GM23248 (cell line): ENCODE measurements at regions not wholly inside any gene's neighbourhood (a gene's known extent, or its start where the extent isn't known, plus 50 kb on each side); places are given as distances from the start of the nearest gene placed in this dataset.
A peak's percentile ranks its signal among the peaks of the same experiment; 100 is the strongest.

ENCODE experiments used
- DNase-seq: peaks from one replicate; pipeline ENCODE4 v3.0.0-alpha.2; 2015
- H2AFZ ChIP-seq: fragments of 200-600 bp; sonication (generic); 2 replicates; pipeline ENCODE4 v1.6.1; 2016; ENCODE audit warnings: antibody characterized with exemption
- H3F3A ChIP-seq: fragments of 200-600 bp; sonication (generic); 2 replicates; pipeline ENCODE4 v1.6.1; 2016; ENCODE audit warnings: mild to moderate bottlenecking, antibody characterized with exemption, mixed run types; ENCODE audit not compliant: insufficient read depth
- H3K27ac ChIP-seq: fragments of 200-600 bp; sonication (generic); 2 replicates; pipeline ENCODE4 v1.5.1; 2016; ENCODE audit warnings: mild to moderate bottlenecking
- H3K27me3 ChIP-seq: fragments of 200-600 bp; sonication (generic); replicated peaks from 2 replicates; pipeline ENCODE4 v1.6.1; 2016; ENCODE audit warnings: mild to moderate bottlenecking; ENCODE audit not compliant: insufficient read depth
- H3K36me3 ChIP-seq: fragments of 200-600 bp; sonication (generic); 2 replicates; pipeline ENCODE4 v1.6.1; 2016; ENCODE audit warnings: low read depth, mild to moderate bottlenecking
- H3K4me1 ChIP-seq: fragments of 200-600 bp; sonication (generic); 2 replicates; pipeline ENCODE4 v1.6.1; 2016; ENCODE audit warnings: mild to moderate bottlenecking; ENCODE audit not compliant: insufficient read depth
- H3K4me2 ChIP-seq: fragments of 200-600 bp; sonication (generic); one replicate; pipeline ENCODE4 v1.6.1; 2016; ENCODE audit warnings: mild to moderate bottlenecking; ENCODE audit not compliant: unreplicated experiment
- H3K4me3 ChIP-seq: fragments of 200-600 bp; sonication (generic); 2 replicates; pipeline ENCODE4 v1.5.1; 2016; ENCODE audit warnings: mild to moderate bottlenecking
- H3K79me2 ChIP-seq: fragments of 200-600 bp; sonication (generic); 2 replicates; pipeline ENCODE4 v1.6.1; 2016; ENCODE audit warnings: mild to moderate bottlenecking; ENCODE audit not compliant: insufficient read depth
- H3K9ac ChIP-seq: fragments of 200-600 bp; sonication (generic); 2 replicates; pipeline ENCODE4 v1.6.1; 2016; ENCODE audit warnings: mild to moderate bottlenecking
- H3K9me2 ChIP-seq: fragments of 200-600 bp; sonication (generic); 2 replicates; pipeline ENCODE4 v1.6.1; 2016; ENCODE audit warnings: mixed run types, mild to moderate bottlenecking, moderate library complexity; ENCODE audit not compliant: insufficient read depth
- H3K9me3 ChIP-seq: fragments of 200-600 bp; sonication (generic); one replicate; pipeline ENCODE4 v1.6.1; 2017; ENCODE audit warnings: low read depth
- H4K20me1 ChIP-seq: fragments of 200-600 bp; sonication (generic); 2 replicates; pipeline ENCODE4 v1.6.0; 2016; ENCODE audit not compliant: insufficient read depth
- EZH2 ChIP-seq: fragments of 200-600 bp; sonication (generic); IDR thresholded peaks from 2 replicates; pipeline ENCODE4 v1.6.1; 2018; ENCODE audit warnings: antibody characterized with exemption, mild to moderate bottlenecking; ENCODE audit not compliant: insufficient read depth, poor library complexity, severe bottlenecking
- EZH2phosphoT487 ChIP-seq: fragments of 200-600 bp; sonication (generic); IDR thresholded peaks from 2 replicates; pipeline ENCODE4 v1.6.1; 2018; ENCODE audit warnings: antibody characterized with exemption, moderate library complexity, mild to moderate bottlenecking, low read depth; ENCODE audit not compliant: insufficient read depth
- WGBS, 2 experiments: methylation state at CpG; one replicate each; pipeline ENCODE4 v1.1.6; 2015 to 2017; ENCODE audit warnings: low lambda C conversion rate in 2 of 2, low coverage in 1 of 2; ENCODE audit errors: missing lambda C conversion rate in 2 of 2; 5-methylcytosine and 5-hydroxymethylcytosine counted together
- in situ Hi-C: fragments of 300-500 bp; cut with MboI; formaldehyde crosslinking; loops from 2 replicates; pipeline ENCODE4 v1.15.0; 2020

DNA sequence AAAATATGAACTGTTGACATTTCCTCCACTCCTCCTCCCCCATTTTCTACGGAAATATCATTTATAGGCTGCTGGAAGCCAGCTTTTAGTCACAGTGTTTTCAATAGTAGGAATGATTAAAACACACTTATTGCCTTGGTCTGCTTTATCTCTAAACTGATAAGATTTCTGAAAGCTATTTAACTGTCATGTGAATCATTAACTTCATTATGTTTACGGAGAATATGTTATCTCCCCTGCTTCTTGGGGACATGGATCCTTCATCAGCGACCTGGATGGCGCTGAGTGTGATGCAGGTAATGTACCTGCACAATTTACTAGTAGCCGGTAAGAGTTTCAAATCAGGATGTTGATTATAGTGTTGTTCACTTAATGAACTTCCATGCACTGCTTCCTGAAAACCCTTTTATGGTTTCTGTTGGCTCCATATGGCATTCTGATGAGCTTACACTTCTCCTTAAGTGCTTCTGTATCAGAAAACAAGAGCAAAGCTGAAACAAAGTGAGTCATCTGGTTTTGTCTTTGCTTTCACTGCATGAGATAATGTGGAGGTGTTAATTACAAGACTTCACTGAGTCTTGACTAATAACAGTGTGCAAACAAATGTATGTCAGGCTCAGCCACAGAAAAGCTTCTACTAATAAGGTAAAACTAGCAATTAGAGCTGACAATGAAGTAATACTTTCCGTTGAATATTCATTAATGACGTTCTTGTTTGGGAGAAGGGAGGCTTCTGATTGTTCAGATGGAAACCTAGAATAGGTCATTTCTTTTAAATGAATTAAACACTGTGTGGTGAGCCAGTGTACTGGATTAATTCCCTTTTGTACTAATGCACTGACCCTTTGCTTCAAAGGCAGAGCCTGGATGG lies 162.4 kb upstream of the ZNF608 start:
- no peak overlapping the region for H3K27ac ChIP-seq
- peaks cover 21% of the 10 kb centered on the region for H3K4me1 ChIP-seq
- in situ Hi-C loops, result no loop called here
- H3F3A ChIP-seq, result no peaks in the 10 kb centered on the region; the same call in 1 of the 2 replicates
- no peaks in the 10 kb centered on the region for H3K79me2 ChIP-seq
- no peak overlapping the region for H3K4me3 ChIP-seq
- no peak overlapping the region for H2AFZ ChIP-seq
- DNase-seq, result peak; percentile 43
- 39 to 46% methylated on average over 7 of the region's 7 CpGs for WGBS, 2 experiments
- H3K36me3 ChIP-seq, result no peaks in the 10 kb centered on the region
- H3K9ac ChIP-seq, result no peak overlapping the region
- H3K9me2 ChIP-seq, result no peaks in the 10 kb centered on the region
- H4K20me1 ChIP-seq, result no peaks in the 10 kb centered on the region
- no peak overlapping the region for H3K4me2 ChIP-seq
- no peaks in the 10 kb centered on the region for H3K9me3 ChIP-seq
- H3K27me3 ChIP-seq, result peaks cover 8% of the 10 kb centered on the region
- no peak for TF ChIP-seq EZH2
- no peak for TF ChIP-seq EZH2phosphoT487

DNA sequence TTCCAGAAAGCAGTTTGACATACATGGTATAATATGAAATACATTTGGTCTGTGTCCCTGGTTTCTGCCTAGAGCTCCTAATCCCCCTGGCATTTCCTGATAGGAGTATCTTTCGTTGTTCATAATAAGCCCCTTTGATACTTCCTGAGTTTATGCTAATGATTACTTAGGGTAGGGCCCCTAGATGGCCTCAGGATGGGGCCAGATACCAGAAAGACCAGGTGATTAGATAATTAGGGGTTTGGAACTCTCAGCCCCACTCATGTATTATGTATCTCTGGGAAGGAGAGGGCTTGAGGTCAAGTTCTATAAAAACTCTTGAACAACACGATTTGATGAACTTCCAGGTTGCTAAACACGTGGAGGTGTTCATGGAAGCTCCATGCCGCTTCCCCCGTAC lies 163.3 kb upstream of the ZNF608 start:
- Histone ChIP-seq H3K4me2 (no peak overlapping the region), H2AFZ (no peak overlapping the region), H3K27ac (no peak overlapping the region), H3K4me1 (peaks cover 21% of the 10 kb centered on the region), H3K4me3 (no peak overlapping the region), H3K27me3 (peaks cover 11% of the 10 kb centered on the region), H4K20me1 (no peaks in the 10 kb centered on the region), H3F3A (no peaks in the 10 kb centered on the region; the same call in 1 of the 2 replicates), H3K79me2 (no peaks in the 10 kb centered on the region), H3K36me3 (no peaks in the 10 kb centered on the region), H3K9me2 (no peaks in the 10 kb centered on the region), H3K9me3 (no peaks in the 10 kb centered on the region), H3K9ac (no peak overlapping the region)
- in situ Hi-C loops, result no loop called here
- no peak for DNase-seq
- WGBS, 2 experiments, result 76 to 82% methylated on average over 5 of the region's 5 CpGs
- TF ChIP-seq EZH2phosphoT487, result no peak
- no peak for TF ChIP-seq EZH2

DNA sequence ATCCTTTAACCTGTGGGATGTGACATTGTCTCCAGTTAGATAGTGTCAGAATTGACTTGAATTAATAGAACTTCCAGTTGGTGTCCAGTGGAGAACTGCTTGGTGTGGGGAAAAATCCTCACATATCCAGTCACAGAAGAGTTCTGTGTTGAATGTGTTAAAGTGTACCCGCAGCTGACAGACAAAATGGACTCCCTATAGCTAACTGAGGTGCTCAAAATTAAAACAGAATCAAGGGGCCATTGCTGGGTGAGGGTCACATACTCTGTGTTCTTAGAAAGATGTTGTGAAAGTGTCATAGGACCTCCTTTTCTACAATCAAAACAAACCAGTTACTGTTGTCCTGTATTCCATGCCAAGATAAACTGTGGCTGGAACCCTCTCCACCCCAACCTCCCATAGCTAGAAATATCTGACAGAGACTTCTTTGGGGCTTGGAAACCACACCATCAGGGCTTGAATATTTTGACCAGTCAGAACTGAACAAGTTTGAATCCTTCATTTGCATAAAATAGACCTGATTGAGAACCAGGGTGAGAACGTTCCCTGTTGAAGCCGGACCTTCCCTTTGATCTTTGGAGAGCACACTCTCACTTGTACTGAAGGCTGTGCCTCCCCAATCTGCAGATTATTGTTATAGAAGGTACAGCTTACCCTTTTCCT lies 164.0 kb upstream of the ZNF608 start:
- Histone ChIP-seq H3K9ac (no peak overlapping the region), H3K27me3 (peaks cover 11% of the 10 kb centered on the region), H3K4me2 (no peak overlapping the region), H4K20me1 (no peaks in the 10 kb centered on the region), H3K4me1 (peaks cover 21% of the 10 kb centered on the region), H3K27ac (no peak overlapping the region), H3F3A (no peaks in the 10 kb centered on the region; the same call in 1 of the 2 replicates), H3K9me2 (no peaks in the 10 kb centered on the region), H2AFZ (no peak overlapping the region), H3K9me3 (no peaks in the 10 kb centered on the region), H3K36me3 (no peaks in the 10 kb centered on the region), H3K4me3 (no peak overlapping the region), H3K79me2 (no peaks in the 10 kb centered on the region)
- no peak for DNase-seq
- TF ChIP-seq EZH2 (no peak), EZH2phosphoT487 (no peak)
- 93 to 94% methylated on average over 3 of the region's 3 CpGs for WGBS, 2 experiments
- in situ Hi-C loops, result no loop called here

DNA sequence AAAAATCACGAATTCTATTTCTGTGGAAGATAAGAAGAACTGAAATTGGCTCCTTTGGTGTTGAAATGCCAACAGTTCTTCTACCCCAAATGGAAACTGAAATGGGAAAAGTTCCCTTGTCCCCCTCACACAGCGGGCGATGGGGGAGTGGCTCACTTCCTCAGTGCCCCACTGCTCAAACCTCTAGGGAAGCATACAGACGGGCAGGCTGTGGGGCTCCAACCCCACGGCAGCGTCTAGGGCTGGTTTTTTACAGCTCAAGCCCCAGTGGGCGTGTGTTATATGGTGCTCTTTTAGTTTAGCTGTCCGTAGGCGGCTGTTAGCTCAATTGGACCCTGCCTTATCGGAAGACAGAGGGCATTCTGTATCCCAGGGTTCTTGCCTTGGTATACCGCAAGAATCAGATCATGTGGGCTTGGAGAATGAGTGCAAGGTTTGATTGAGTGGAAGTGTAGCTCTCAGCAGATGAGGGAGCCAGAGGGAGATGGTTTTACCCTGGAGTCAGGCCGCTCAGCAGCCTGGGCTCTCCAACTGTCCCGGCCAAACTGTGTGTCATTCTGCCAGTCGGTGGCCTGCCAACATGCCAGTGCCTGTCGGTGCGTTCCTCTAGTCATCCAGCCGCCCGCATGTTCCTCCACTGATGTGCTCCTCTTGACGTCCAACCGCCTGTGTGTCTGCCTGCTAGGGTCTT lies 166.3 kb upstream of the ZNF608 start:
- H3K36me3 ChIP-seq, result no peaks in the 10 kb centered on the region
- H3K9me3 ChIP-seq, result no peaks in the 10 kb centered on the region
- H3K4me3 ChIP-seq, result no peak overlapping the region
- no peak overlapping the region for H2AFZ ChIP-seq
- TF ChIP-seq EZH2phosphoT487 (no peak), EZH2 (no peak)
- H3K4me2 ChIP-seq, result no peak overlapping the region
- H3K27ac ChIP-seq, result no peak overlapping the region
- peaks cover 11% of the 10 kb centered on the region for H3K27me3 ChIP-seq
- no peaks in the 10 kb centered on the region for H3K79me2 ChIP-seq
- DNase-seq, result no peak
- no peaks in the 10 kb centered on the region for H3K9me2 ChIP-seq
- no peak overlapping the region for H3K9ac ChIP-seq
- H4K20me1 ChIP-seq, result no peaks in the 10 kb centered on the region
- H3K4me1 ChIP-seq, result peaks cover 10% of the 10 kb centered on the region
- in situ Hi-C loops, result no loop called here
- H3F3A ChIP-seq, result no peaks in the 10 kb centered on the region
- WGBS, 2 experiments, result 90 to 91% methylated on average over 20 of the region's 20 CpGs
